Mesendoderm (in vitro differentiated cells): ENCODE measurements at regions not wholly inside any gene's neighbourhood (a gene's known extent, or its start where the extent isn't known, plus 50 kb on each side); places are given as distances from the start of the nearest gene placed in this dataset.
A peak's percentile ranks its signal among the peaks of the same experiment; 100 is the strongest.

Experiments
- DNase-seq: peaks from one replicate; pipeline ENCODE4 v3.0.0; 2013
- H2AK5ac ChIP-seq: 2 replicates; pipeline ENCODE4 v1.6.1; 2013; ENCODE audit warnings: low read length, inconsistent platforms
- H2BK120ac ChIP-seq: 2 replicates; pipeline ENCODE4 v1.6.1; 2013; ENCODE audit warnings: low read depth, mild to moderate bottlenecking, low read length, moderate library complexity, mixed read lengths
- H2BK15ac ChIP-seq: replicated peaks from 2 replicates; pipeline ENCODE4 v1.6.1; 2013; ENCODE audit warnings: low read depth, mild to moderate bottlenecking, moderate library complexity
- H2BK5ac ChIP-seq: 2 replicates; pipeline ENCODE4 v1.6.1; 2013; ENCODE audit warnings: low read length, inconsistent platforms
- H3K18ac ChIP-seq: 2 replicates; pipeline ENCODE4 v1.6.1; 2013; ENCODE audit warnings: mild to moderate bottlenecking, low read length, mixed read lengths
- H3K23ac ChIP-seq: one replicate; pipeline ENCODE4 v1.6.1; 2013; ENCODE audit warnings: low read length
- H3K27ac ChIP-seq: 2 replicates; pipeline ENCODE4 v1.5.1; 2013; ENCODE audit warnings: low read depth, mild to moderate bottlenecking, inconsistent platforms, low read length, moderate library complexity
- H3K27me3 ChIP-seq: 2 replicates; pipeline ENCODE4 v1.6.1; 2013; ENCODE audit warnings: low read length, control low read depth, mild to moderate bottlenecking, inconsistent platforms; ENCODE audit not compliant: insufficient read depth, poor library complexity
- H3K36me3 ChIP-seq: 2 replicates; pipeline ENCODE4 v1.6.1; 2013; ENCODE audit warnings: low read length, inconsistent platforms; ENCODE audit not compliant: control insufficient read depth, insufficient read depth
- H3K4ac ChIP-seq: one replicate; pipeline ENCODE4 v1.6.1; 2013; ENCODE audit warnings: low read depth, mild to moderate bottlenecking, low read length, moderate library complexity
- H3K4me1 ChIP-seq: 2 replicates; pipeline ENCODE4 v1.6.1; 2013; ENCODE audit warnings: low read depth, low read length, inconsistent platforms; ENCODE audit not compliant: control insufficient read depth
- H3K4me2 ChIP-seq: 2 replicates; pipeline ENCODE4 v1.6.1; 2013; ENCODE audit warnings: low read length
- H3K4me3 ChIP-seq: 2 replicates; pipeline ENCODE4 v1.5.1; 2013; ENCODE audit warnings: mild to moderate bottlenecking, low read length
- H3K56ac ChIP-seq: one replicate; pipeline ENCODE4 v1.6.1; 2013; ENCODE audit warnings: low read length
- H3K79me1 ChIP-seq: 2 replicates; pipeline ENCODE4 v1.6.1; 2013; ENCODE audit warnings: low read length, inconsistent platforms
- H3K79me2 ChIP-seq: 2 replicates; pipeline ENCODE4 v1.6.1; 2013; ENCODE audit warnings: mild to moderate bottlenecking, low read length; ENCODE audit not compliant: control insufficient read depth, insufficient read depth
- H3K9ac ChIP-seq: 2 replicates; pipeline ENCODE4 v1.6.1; 2013; ENCODE audit warnings: low read length, inconsistent platforms
- H4K5ac ChIP-seq: one replicate; pipeline ENCODE4 v1.6.1; 2013; ENCODE audit warnings: low read length
- H4K8ac ChIP-seq: one replicate; pipeline ENCODE4 v1.6.1; 2013; ENCODE audit warnings: low read depth, mild to moderate bottlenecking, control low read depth, low read length, moderate library complexity
- WGBS: extraction: QIAGEN DNeasy Blood & Tissue Kit; methylation state at CpG from one replicate; pipeline ENCODE4 v1.1.7; 2013; ENCODE audit warnings: low lambda C conversion rate, missing lambda C conversion rate; ENCODE audit not compliant: insufficient coverage; ENCODE audit errors: extremely low coverage; 5-methylcytosine and 5-hydroxymethylcytosine counted together

GRCh38 chr17:71902894-71903506 is 217.8 kb upstream of the SOX9 start:
- Histone ChIP-seq H2BK5ac (no peak overlapping the region), H3K4me1 (no peaks in the 10 kb centered on the region), H3K23ac (no peak overlapping the region), H3K4me3 (no peak overlapping the region), H2BK120ac (no peak overlapping the region), H3K56ac (no peak overlapping the region), H3K79me2 (no peaks in the 10 kb centered on the region), H3K36me3 (no peaks in the 10 kb centered on the region), H3K79me1 (no peaks in the 10 kb centered on the region), H4K8ac (peak overlapping the region; percentile 28), H3K27ac (no peak overlapping the region), H3K18ac (no peak overlapping the region), H2AK5ac (no peak overlapping the region), H4K5ac (no peak overlapping the region), H2BK15ac (no peak overlapping the region), H3K4ac (no peak overlapping the region), H3K4me2 (no peak overlapping the region), H3K9ac (no peak overlapping the region), H3K27me3 (no peaks in the 10 kb centered on the region)
- no CpG with 5 or more reads among the region's 3 CpGs for WGBS
- DNase-seq: no peak

- no peak for DNase-seq
Measured at GRCh38 chr17:71905376-71906031, 215.3 kb upstream of the SOX9 start.

GRCh38 chr17:71909155-71909554 is 211.7 kb upstream of the SOX9 start:
- Histone ChIP-seq H3K27me3 (no peaks in the 10 kb centered on the region), H3K4me3 (no peak overlapping the region), H2BK120ac (no peak overlapping the region), H3K9ac (no peak overlapping the region), H3K23ac (no peak overlapping the region), H3K56ac (no peak overlapping the region), H2BK15ac (no peak overlapping the region), H3K79me2 (no peaks in the 10 kb centered on the region), H3K4me2 (no peak overlapping the region), H4K5ac (no peak overlapping the region), H3K27ac (no peak overlapping the region), H3K4me1 (no peaks in the 10 kb centered on the region), H3K79me1 (no peaks in the 10 kb centered on the region), H3K36me3 (no peaks in the 10 kb centered on the region), H3K4ac (no peak overlapping the region), H4K8ac (no peak overlapping the region), H2BK5ac (no peak overlapping the region), H3K18ac (no peak overlapping the region), H2AK5ac (no peak overlapping the region)
- no CpG with 5 or more reads among the region's 5 CpGs for WGBS
- no peak for DNase-seq

More at GRCh38 chr17:71905376-71906031, 215.3 kb upstream of the SOX9 start:
- Histone ChIP-seq H2BK120ac (no peak overlapping the region), H3K56ac (no peak overlapping the region), H3K23ac (no peak overlapping the region), H3K79me2 (no peaks in the 10 kb centered on the region), H3K36me3 (no peaks in the 10 kb centered on the region), H2BK15ac (no peak overlapping the region), H4K8ac (no peak overlapping the region), H4K5ac (no peak overlapping the region), H3K79me1 (no peaks in the 10 kb centered on the region), H3K9ac (no peak overlapping the region), H3K27ac (no peak overlapping the region), H3K4me3 (no peak overlapping the region), H2BK5ac (no peak overlapping the region), H2AK5ac (no peak overlapping the region), H3K18ac (no peak overlapping the region), H3K4me1 (no peaks in the 10 kb centered on the region), H3K27me3 (no peaks in the 10 kb centered on the region), H3K4ac (no peak overlapping the region), H3K4me2 (no peak overlapping the region)
- no CpG with 5 or more reads among the region's 3 CpGs for WGBS

DNA sequence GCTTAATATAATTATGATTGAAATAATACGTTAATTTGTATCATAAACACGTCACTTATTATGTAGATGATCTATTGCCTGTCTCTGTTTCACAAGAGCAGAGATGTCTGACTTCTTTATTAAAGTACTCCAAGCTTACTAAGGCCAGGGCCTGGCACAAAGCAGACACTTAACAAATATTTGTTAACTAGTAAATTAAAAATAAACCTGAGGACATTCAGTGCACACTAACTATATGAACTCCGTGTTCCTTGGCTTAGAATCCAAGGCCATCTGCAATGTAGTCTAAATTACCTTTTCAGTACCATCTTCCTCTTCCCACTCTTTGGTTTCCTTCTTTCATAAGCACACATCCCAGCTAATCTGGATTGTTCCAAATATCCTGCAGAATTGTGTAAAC is 210.8 kb upstream of the SOX9 start:
- H4K8ac ChIP-seq: no peak overlapping the region
- H3K27me3 ChIP-seq: no peaks in the 10 kb centered on the region
- H2BK5ac ChIP-seq: no peak overlapping the region
- H3K36me3 ChIP-seq: no peaks in the 10 kb centered on the region
- no peak overlapping the region for H3K27ac ChIP-seq
- no peaks in the 10 kb centered on the region for H3K79me1 ChIP-seq
- no peak overlapping the region for H3K4ac ChIP-seq
- no peak overlapping the region for H3K4me3 ChIP-seq
- no peak for DNase-seq
- WGBS: no CpG with 5 or more reads among the region's 3 CpGs
- H3K4me2 ChIP-seq: no peak overlapping the region
- H3K9ac ChIP-seq: no peak overlapping the region
- H3K4me1 ChIP-seq: no peaks in the 10 kb centered on the region
- no peaks in the 10 kb centered on the region for H3K79me2 ChIP-seq
- no peak overlapping the region for H3K18ac ChIP-seq
- no peak overlapping the region for H2AK5ac ChIP-seq
- H2BK15ac ChIP-seq: no peak overlapping the region
- no peak overlapping the region for H3K23ac ChIP-seq
- H2BK120ac ChIP-seq: no peak overlapping the region
- no peak overlapping the region for H4K5ac ChIP-seq
- no peak overlapping the region for H3K56ac ChIP-seq

DNA sequence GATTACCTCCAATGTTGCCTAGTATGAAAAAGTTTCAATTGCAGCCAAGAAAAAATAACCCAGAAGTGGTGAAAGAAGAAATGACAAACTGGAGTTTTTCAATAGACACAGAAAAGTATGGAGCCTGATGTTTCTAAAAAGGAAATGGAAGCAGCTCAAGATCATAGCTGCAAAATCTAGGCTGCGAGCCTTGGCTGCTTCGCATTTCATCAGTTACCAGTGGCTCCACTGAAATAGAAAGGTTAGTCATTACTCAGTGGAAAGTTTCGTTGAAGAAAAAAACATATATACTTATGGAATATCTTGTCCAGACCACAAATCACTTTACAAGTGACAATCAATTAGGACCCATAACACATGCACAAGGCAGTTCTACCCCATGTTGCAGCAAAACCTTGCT is 206.8 kb upstream of the SOX9 start:
- Histone ChIP-seq H3K27me3 (no peaks in the 10 kb centered on the region), H3K4me3 (no peak overlapping the region), H3K4me2 (no peak overlapping the region), H4K5ac (no peak overlapping the region), H2BK120ac (no peak overlapping the region), H3K18ac (no peak overlapping the region), H2AK5ac (no peak overlapping the region), H2BK5ac (no peak overlapping the region), H3K4ac (no peak overlapping the region), H2BK15ac (no peak overlapping the region), H3K56ac (no peak overlapping the region), H3K79me1 (no peaks in the 10 kb centered on the region), H3K4me1 (no peaks in the 10 kb centered on the region), H3K27ac (no peak overlapping the region), H4K8ac (no peak overlapping the region), H3K79me2 (no peaks in the 10 kb centered on the region), H3K9ac (no peak overlapping the region), H3K36me3 (no peaks in the 10 kb centered on the region), H3K23ac (no peak overlapping the region)
- no CpG with 5 or more reads among the region's 3 CpGs for WGBS
- no peak for DNase-seq

- no peaks in the 10 kb centered on the region for H3K36me3 ChIP-seq
- no peak overlapping the region for H3K4me3 ChIP-seq
- H4K5ac ChIP-seq: no peak overlapping the region
- H3K4ac ChIP-seq: no peak overlapping the region
- H3K79me2 ChIP-seq: no peaks in the 10 kb centered on the region
- H2BK120ac ChIP-seq: no peak overlapping the region
- no peak overlapping the region for H3K56ac ChIP-seq
- no peak for DNase-seq
- no peak overlapping the region for H2BK15ac ChIP-seq
- no CpG with 5 or more reads among the region's 2 CpGs for WGBS
- H3K79me1 ChIP-seq: no peaks in the 10 kb centered on the region
- no peak overlapping the region for H3K27ac ChIP-seq
- no peak overlapping the region for H3K23ac ChIP-seq
- H2BK5ac ChIP-seq: no peak overlapping the region
- no peaks in the 10 kb centered on the region for H3K27me3 ChIP-seq
- no peak overlapping the region for H3K18ac ChIP-seq
- H2AK5ac ChIP-seq: no peak overlapping the region
- H4K8ac ChIP-seq: no peak overlapping the region
- no peak overlapping the region for H3K9ac ChIP-seq
- H3K4me1 ChIP-seq: no peaks in the 10 kb centered on the region
- no peak overlapping the region for H3K4me2 ChIP-seq
Measured at GRCh38 chr17:71914812-71915211, 206.0 kb upstream of the SOX9 start.
